Heart left ventricle (tissue), 16 donors: ENCODE measurements at regions not wholly inside any gene's neighbourhood (a gene's known extent, or its start where the extent isn't known, plus 50 kb on each side); places are given as distances from the start of the nearest gene placed in this dataset.

Experiments used
- ATAC-seq, 4 donors: fragments of 200-7000 bp; cut with Tn5 transposase; one replicate each; pipeline ENCODE4 v1.9.1; 2020 to 2022; ENCODE audit warnings: moderate library complexity in 4 of 4, mild to moderate bottlenecking in 3 of 4, moderate number of reproducible peaks in 1 of 4
- DNase-seq, 5 donors: peaks; one replicate each; pipeline ENCODE4 v3.0.0-alpha.2; 2020
- H3K27ac ChIP-seq, 12 donors: fragments of 200-600 bp; sonication (generic) in 4 of 12; one replicate each; pipeline versions ENCODE4 v1.5.0 to v1.8.0; 2016 to 2022; ENCODE audit warnings: mild to moderate bottlenecking in 2 of 12
- H3K27me3 ChIP-seq, 9 donors: fragments of 200-600 bp; sonication (generic) in 2 of 9; one replicate each; pipeline versions ENCODE4 v1.5.1 to v1.8.0; 2016 to 2022; ENCODE audit warnings: mild to moderate bottlenecking in 3 of 9
- H3K36me3 ChIP-seq, 9 donors: fragments of 200-600 bp; sonication (generic) in 2 of 9; one replicate each; pipeline versions ENCODE4 v1.5.0 to v1.8.0; 2018 to 2022; ENCODE audit warnings: mild to moderate bottlenecking in 2 of 9
- H3K4me1 ChIP-seq, 12 donors: fragments of 200-600 bp; sonication (generic) in 4 of 12; one replicate each; pipeline versions ENCODE4 v1.5.0 to v1.8.0; 2016 to 2022; ENCODE audit warnings: mild to moderate bottlenecking in 3 of 12
- H3K4me3 ChIP-seq, 12 donors: fragments of 200-600 bp; sonication (generic) in 4 of 12; one replicate each; pipeline versions ENCODE4 v1.5.0 to v1.8.0; 2017 to 2022; ENCODE audit warnings: mild to moderate bottlenecking in 9 of 12, moderate library complexity in 4 of 12
- H3K9me3 ChIP-seq, 12 donors: fragments of 200-600 bp; sonication (generic) in 4 of 12; one replicate each; pipeline versions ENCODE4 v1.5.0 to v1.8.0; 2016 to 2022; ENCODE audit warnings: mild to moderate bottlenecking in 1 of 12
- CTCF ChIP-seq, 12 donors: fragments of 200-600 bp; sonication (generic) in 4 of 12; IDR thresholded peaks; one replicate each; pipeline versions ENCODE4 v1.5.0 to v1.8.0; 2018 to 2022; ENCODE audit warnings: antibody characterized with exemption in 12 of 12, mild to moderate bottlenecking in 5 of 12
- POLR2A ChIP-seq, 2 donors: fragments of 450-650 bp; IDR thresholded peaks; one replicate each; pipeline ENCODE4 v1.6.1; 2017; ENCODE audit warnings: antibody characterized with exemption in 2 of 2, mild to moderate bottlenecking in 2 of 2, moderate library complexity in 2 of 2
- WGBS, 4 donors: extraction: QIAGEN DNeasy Blood & Tissue Kit in 2 of 4; methylation state at CpG; one replicate each; pipeline versions ENCODE4 v1.1.5 to v1.1.7; 2013 to 2018; 5-methylcytosine and 5-hydroxymethylcytosine counted together
- intact Hi-C, 10 donors: fragments of 100-400 bp; cut with DNase I; formaldehyde crosslinking; loops; one replicate each; pipeline versions ENCODE4 v1.11.1 to v1.14.2; 2022
- donor health status: ischemic (EF 13 %, LVEDD 7.1; RV severe dilation, severe dysfunction).
- donor health status: healthy with polysubstance abuse.
- donor health status: DM: no; HTN: yes; CAD: no.
- donor health status: DM: no; HTN: no; CAD: no.
- donor health status: ischemic (EF 25% LVEDD 6.9; RV normal size, moderate dysfunction).
- donor health status: ischemic (EF 25% LVEDD 5.7; RV mildly dilated, moderate dysfunction).
- donor health status: healthy.
- donor health status: DM: yes; HTN: yes; CAD: no.
- donor health status: ischemic (EF 35%, LVEDD 5.7; RV mildly dilated, moderate dysfunction).
- donor health status: nonischemic (EF 11% LVEDD 7.7; RV severe dilation, severe dysfunction).
- donor health status: DM: yes; HTN: yes; CAD: no.
- donor health status: PGD.
- donor health status: ischemic (EF 29% LVEDD 5.4; RV normal size, mild dysfunction).
- donor health status: nonischemic (EF 23%, LVEDD 6.1; RV moderate dilation, normal function).

DNA sequence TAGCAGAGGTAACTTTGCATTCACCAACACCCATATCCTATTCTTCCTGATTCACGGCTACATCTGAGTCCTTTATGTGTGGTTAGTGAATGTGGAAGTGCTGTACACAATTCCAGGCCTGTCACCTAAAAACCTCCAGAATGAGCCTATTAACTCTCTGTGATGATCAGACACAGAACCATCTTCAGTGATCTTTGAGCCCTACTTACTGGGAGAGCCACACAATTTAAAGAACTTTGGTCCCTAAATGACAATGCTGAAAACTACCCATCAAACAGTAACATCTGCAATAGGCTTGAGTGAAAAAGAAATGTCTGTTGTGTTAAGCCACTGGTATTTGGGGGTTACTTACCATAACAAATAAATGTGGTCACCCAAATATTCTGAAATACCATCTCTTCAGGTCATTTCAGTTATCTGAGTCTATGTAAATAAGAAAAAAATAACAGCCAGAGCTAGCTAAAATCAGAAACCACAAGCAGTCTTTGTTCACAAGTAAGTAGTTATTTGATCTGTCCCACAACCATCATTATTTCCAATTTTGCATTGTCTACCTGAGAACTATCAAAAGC, 145.7 kb downstream of the HGF start:
- no peak overlapping the region for H3K27ac ChIP-seq
- TF ChIP-seq POLR2A (IDR thresholded peaks at IDR 0.05) = no peak
- TF ChIP-seq CTCF (IDR thresholded peaks at IDR 0.05) = no peak
- H3K27me3 ChIP-seq = no peaks in the 10 kb centered on the region
- H3K9me3 ChIP-seq = no peaks in the 10 kb centered on the region
- ATAC-seq (no peak), DNase-seq (no peak)
- no peak overlapping the region for H3K4me3 ChIP-seq
- no peaks in the 10 kb centered on the region for H3K36me3 ChIP-seq
- 68 to 94% (median 93%) methylated on average over 1 of the region's 1 CpG for WGBS, 4 donors
- intact Hi-C loops = no loop called here
- peaks cover 0 to 5% (median 0%) of the 10 kb centered on the region in 12 donors for H3K4me1 ChIP-seq

DNA sequence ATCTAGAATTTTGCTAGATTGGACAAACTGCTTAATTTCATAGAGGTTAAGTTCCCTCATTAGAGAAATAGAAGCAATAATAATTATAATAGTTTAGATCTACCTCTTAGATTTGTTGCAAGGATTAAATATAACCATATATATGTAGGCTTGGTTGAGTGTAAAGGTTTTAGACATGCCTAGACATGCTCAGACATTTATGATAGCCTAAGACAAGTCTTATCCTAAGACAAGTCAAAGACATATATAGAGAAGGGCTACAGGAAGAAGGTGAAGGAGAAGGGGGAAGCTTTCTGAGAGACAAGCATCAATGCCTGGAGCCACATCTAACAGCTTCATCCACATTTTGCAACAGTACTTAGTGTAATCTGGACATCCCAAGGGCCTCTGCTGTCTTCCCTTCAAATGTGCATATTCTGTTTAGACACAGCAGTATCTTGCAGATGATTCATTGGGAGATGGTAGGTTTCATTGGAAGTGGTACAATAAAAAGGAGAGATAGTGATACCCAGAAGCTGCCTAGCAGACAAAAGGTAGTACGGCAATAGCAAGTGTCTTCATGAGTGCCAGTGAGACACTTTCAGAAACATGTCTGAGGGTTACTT, 146.5 kb downstream of the HGF start:
- H3K4me3 ChIP-seq = no peak overlapping the region
- no peak for ATAC-seq
- H3K9me3 ChIP-seq = no peaks in the 10 kb centered on the region
- H3K27me3 ChIP-seq = no peaks in the 10 kb centered on the region
- H3K36me3 ChIP-seq = no peaks in the 10 kb centered on the region
- no peak for TF ChIP-seq CTCF (IDR thresholded peaks at IDR 0.05)
- no peak for TF ChIP-seq POLR2A (IDR thresholded peaks at IDR 0.05)
- H3K27ac ChIP-seq = no peak overlapping the region
- intact Hi-C loops = no loop called here
- WGBS, 4 donors = 87 to 100% (median 92%) methylated on average over 1 of the region's 1 CpG
- H3K4me1 ChIP-seq = peaks cover 0 to 5% (median 0%) of the 10 kb centered on the region in 12 donors
- no peak for DNase-seq

GRCh38 chr7:81621893-81622292, 148.0 kb downstream of the HGF start:
- no peak for DNase-seq
- H3K27me3 ChIP-seq = no peaks in the 10 kb centered on the region
- intact Hi-C loops = no loop called here
- TF ChIP-seq CTCF (IDR thresholded peaks at IDR 0.05) (no peak), POLR2A (IDR thresholded peaks at IDR 0.05) (no peak)
- H3K4me1 ChIP-seq = peaks cover 0 to 5% (median 0%) of the 10 kb centered on the region in 12 donors
- H3K36me3 ChIP-seq = no peaks in the 10 kb centered on the region
- no peak overlapping the region for H3K27ac ChIP-seq
- WGBS, 4 donors = 53 to 65% (median 58%) methylated on average over 1 of the region's 1 CpG
- no peaks in the 10 kb centered on the region for H3K9me3 ChIP-seq
- no peak for ATAC-seq
- H3K4me3 ChIP-seq = no peak overlapping the region

DNA sequence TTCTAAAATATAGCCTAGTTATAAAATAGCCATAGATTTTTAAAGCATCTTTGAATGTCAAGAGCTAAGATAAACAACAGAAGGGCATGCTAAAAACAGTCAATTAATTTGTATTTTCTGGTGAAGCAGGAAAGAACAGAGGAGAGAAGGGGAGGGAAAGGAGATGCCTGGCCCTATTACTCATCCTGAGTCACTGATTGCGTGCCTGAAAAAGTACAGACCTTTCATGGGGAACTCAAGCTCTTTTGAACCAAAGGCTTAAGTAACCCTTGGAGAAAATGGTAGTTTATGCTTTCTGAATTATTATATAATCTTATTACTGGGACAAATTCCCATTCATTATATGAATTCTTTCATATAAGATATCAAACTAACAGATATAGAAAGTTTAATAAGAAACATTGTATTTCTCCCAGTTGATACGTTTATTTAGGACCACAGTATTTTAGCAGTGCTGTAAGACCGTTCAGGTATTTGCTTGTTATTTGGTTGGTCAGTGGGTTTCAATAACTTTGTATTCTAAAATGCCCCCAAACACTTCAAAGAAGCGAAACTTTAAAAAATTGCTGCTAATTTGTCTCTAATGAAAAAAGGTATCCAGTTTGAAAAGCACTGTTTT, 151.3 kb downstream of the HGF start:
- Histone ChIP-seq H3K36me3 (no peaks in the 10 kb centered on the region), H3K4me1 (peaks cover 0 to 4% (median 0%) of the 10 kb centered on the region in 12 donors), H3K27me3 (no peaks in the 10 kb centered on the region), H3K4me3 (no peak overlapping the region), H3K27ac (peak overlapping the region in 1 of 12 donors; percentile 1), H3K9me3 (no peaks in the 10 kb centered on the region)
- ATAC-seq (peak in 1 of 4 donors; percentile 82), DNase-seq (no peak)
- WGBS, 4 donors = 81 to 87% (median 83%) methylated on average over 4 of the region's 4 CpGs
- intact Hi-C loops = loop anchor here in 1 of 10 donors (5.0 kb wide), 1 partner anchor 51 kb away; no protein-coding TSS in a partner anchor
- no peak for TF ChIP-seq POLR2A (IDR thresholded peaks at IDR 0.05)
- no peak for TF ChIP-seq CTCF (IDR thresholded peaks at IDR 0.05)
